ENCODE measurements at regions not wholly inside any gene's neighbourhood (a gene's known extent, or its start where the extent isn't known, plus 50 kb on each side); places are given as distances from the start of the nearest gene placed in this dataset.

- no peak for TF ChIP-seq CHD7 (IDR thresholded peaks at IDR 0.05; ENCODE audit: insufficient replicate concordance, low read length)
- no peak for TF ChIP-seq TCF12 (IDR thresholded peaks at IDR 0.05; ENCODE audit: low read depth, low read length)
- no peak for TF ChIP-seq GABPA (IDR thresholded peaks at IDR 0.05; ENCODE audit: borderline replicate concordance, insufficient read depth, low read length)
- TF ChIP-seq JUND (IDR thresholded peaks at IDR 0.05; ENCODE audit: low read length) = no peak
Observed at GRCh38 chr6:98382246-98382645, 452.1 kb upstream of the POU3F2 start (continued).
